H1 (cell line): ENCODE measurements at regions not wholly inside any gene's neighbourhood (a gene's known extent, or its start where the extent isn't known, plus 50 kb on each side); places are given as distances from the start of the nearest gene placed in this dataset.

Experiments
- CTCF ChIA-PET: fragments of 300-600 bp; sonication (Branson Sonifier 250); formaldehyde crosslinking; loops from one replicate; lab custom pipeline; 2021; ENCODE audit not compliant: partially characterized antibody; lab: Charles Lee
- POLR2A ChIA-PET: fragments of 300-600 bp; sonication (Branson Sonifier 250); formaldehyde crosslinking; loops from one replicate; lab custom pipeline; 2021; ENCODE audit warnings: inconsistent platforms; ENCODE audit not compliant: partially characterized antibody; lab: Charles Lee
- DNase-seq, 2 experiments: peaks; one replicate each; pipeline versions ENCODE4 v3.0.0 to v3.0.0-alpha.2; 2010 to 2022; ENCODE audit warnings: low spot score in 2 of 2, low read depth in 1 of 2, mixed read lengths in 1 of 2
- FAIRE-seq: peaks from 2 replicates; lab custom pipeline; 2011; peaks lifted over from hg19 to GRCh38; lab: Jason Lieb, UNC
- H2AFZ ChIP-seq: 2 replicates; pipeline ENCODE4 v1.8.1; 2012; ENCODE audit warnings: low read length, inconsistent platforms
- H2AK5ac ChIP-seq: 2 replicates; pipeline ENCODE4 v1.6.1; 2013; ENCODE audit warnings: low read depth, low read length
- H2BK120ac ChIP-seq: replicated peaks from 2 replicates; pipeline ENCODE3; 2013; ENCODE audit warnings: low read depth, low read length, inconsistent platforms
- H2BK12ac ChIP-seq: 2 replicates; pipeline ENCODE4 v1.6.1; 2013; ENCODE audit warnings: low read depth, low read length
- H2BK15ac ChIP-seq: 2 replicates; pipeline ENCODE4 v1.6.1; 2013; ENCODE audit warnings: low read length
- H2BK20ac ChIP-seq: 2 replicates; pipeline ENCODE4 v1.6.1; 2013; ENCODE audit warnings: low read length
- H2BK5ac ChIP-seq: 2 replicates; pipeline ENCODE4 v1.6.1; 2013; ENCODE audit warnings: low read depth, low read length
- H3K14ac ChIP-seq: 2 replicates; pipeline ENCODE4 v1.6.1; 2013; ENCODE audit warnings: inconsistent platforms; ENCODE audit not compliant: insufficient read length
- H3K18ac ChIP-seq: 2 replicates; pipeline ENCODE4 v1.6.1; 2013; ENCODE audit warnings: low read length; ENCODE audit errors: extremely low read depth
- H3K23ac ChIP-seq: 2 replicates; pipeline ENCODE4 v1.6.1; 2013; ENCODE audit warnings: inconsistent platforms; ENCODE audit not compliant: insufficient read length
- H3K23me2 ChIP-seq: 2 replicates; pipeline ENCODE4 v1.6.1; 2013; ENCODE audit warnings: low read depth, low read length
- H3K27ac ChIP-seq: 2 replicates; pipeline ENCODE4 v1.6.1; 2011; ENCODE audit warnings: low read depth, low read length, inconsistent platforms
- H3K27me3 ChIP-seq, 4 experiments: replicated peaks in 1 of 4; 1 replicate in 1 of 4; 2 replicates in 3 of 4; pipeline versions ENCODE4 v1.6.1 to v1.8.1; 2011 to 2013; ENCODE audit warnings: low read length in 3 of 4, mild to moderate bottlenecking in 3 of 4, inconsistent platforms in 2 of 4, mixed read lengths in 2 of 4, moderate library complexity in 1 of 4; ENCODE audit not compliant: control insufficient read depth in 3 of 4, insufficient read depth in 3 of 4; ENCODE audit errors: extremely low read depth in 1 of 4
- H3K36me3 ChIP-seq, 4 experiments: 2 replicates each; pipeline versions ENCODE4 v1.6.1 to v1.8.1; 2011 to 2013; ENCODE audit warnings: mild to moderate bottlenecking in 4 of 4, low read length in 3 of 4, moderate library complexity in 2 of 4, control low read depth in 1 of 4, inconsistent platforms in 1 of 4; ENCODE audit not compliant: insufficient read depth in 4 of 4, control insufficient read depth in 2 of 4
- H3K4ac ChIP-seq: replicated peaks from 2 replicates; pipeline ENCODE3; 2013; ENCODE audit warnings: low read length, low read depth, mixed read lengths, inconsistent platforms; ENCODE audit not compliant: insufficient read length
- H3K4me1 ChIP-seq, 4 experiments: replicated peaks in 1 of 4; 1 replicate in 1 of 4; 2 replicates in 3 of 4; pipeline versions ENCODE4 v1.6.1 to v1.8.1; 2011 to 2013; ENCODE audit warnings: low read length in 3 of 4, inconsistent platforms in 2 of 4, mixed read lengths in 1 of 4; ENCODE audit not compliant: insufficient read depth in 4 of 4, control insufficient read depth in 3 of 4
- H3K4me2 ChIP-seq, 2 experiments: 2 replicates each; pipeline versions ENCODE4 v1.6.1 to v1.8.1; 2011 to 2013; ENCODE audit warnings: low read depth in 2 of 2, low read length in 2 of 2, control low read depth in 1 of 2, inconsistent platforms in 1 of 2, mild to moderate bottlenecking in 1 of 2; ENCODE audit not compliant: insufficient read depth in 1 of 2
- H3K4me3 ChIP-seq, 4 experiments: fragments of 200-600, 300-600 bp in 1 of 4; sonication (generic), shearing (Covaris generic), sonication (Bioruptor Twin) in 1 of 4; 2 replicates each; pipeline versions ENCODE4 v1.5.1 to v1.8.1; 2011 to 2016; ENCODE audit warnings: low read length in 4 of 4, low read depth in 3 of 4, control low read depth in 2 of 4, inconsistent platforms in 2 of 4, mild to moderate bottlenecking in 2 of 4, mixed read lengths in 1 of 4, moderate library complexity in 1 of 4; ENCODE audit not compliant: insufficient read depth in 2 of 4; ENCODE audit errors: extremely low read depth in 1 of 4
- H3K56ac ChIP-seq: replicated peaks from 2 replicates; pipeline ENCODE3; 2013; ENCODE audit warnings: low read depth, mild to moderate bottlenecking, mixed read lengths, low read length, inconsistent platforms; ENCODE audit not compliant: insufficient read length
- H3K79me1 ChIP-seq: 2 replicates; pipeline ENCODE4 v1.6.1; 2013; ENCODE audit warnings: low read depth, low read length, control low read depth
- H3K79me2 ChIP-seq, 2 experiments: 2 replicates each; pipeline versions ENCODE4 v1.6.1 to v1.8.1; 2012 to 2013; ENCODE audit warnings: low read length in 2 of 2, mild to moderate bottlenecking in 2 of 2, inconsistent platforms in 1 of 2; ENCODE audit not compliant: insufficient read depth in 2 of 2, control insufficient read depth in 1 of 2
- H3K9ac ChIP-seq, 4 experiments: replicated peaks in 1 of 4; 1 replicate in 1 of 4; 2 replicates in 3 of 4; pipeline versions ENCODE4 v1.6.1 to v1.8.1; 2011 to 2013; ENCODE audit warnings: low read depth in 3 of 4, low read length in 3 of 4, control low read depth in 2 of 4, mild to moderate bottlenecking in 2 of 4, moderate library complexity in 2 of 4, inconsistent platforms in 1 of 4; ENCODE audit errors: extremely low read depth in 1 of 4
- H3K9me3 ChIP-seq, 2 experiments: 2 replicates each; pipeline versions ENCODE4 v1.6.1 to v1.8.1; 2012 to 2013; ENCODE audit warnings: mild to moderate bottlenecking in 2 of 2, moderate library complexity in 2 of 2, control low read depth in 1 of 2, inconsistent platforms in 1 of 2, low read depth in 1 of 2, low read length in 1 of 2, mixed read lengths in 1 of 2; ENCODE audit not compliant: insufficient read depth in 2 of 2
- H4K20me1 ChIP-seq, 2 experiments: replicated peaks in 1 of 2; 2 replicates each; pipeline versions ENCODE3 to v1.8.1; 2011 to 2013; ENCODE audit warnings: inconsistent platforms in 2 of 2, low read length in 2 of 2, mild to moderate bottlenecking in 1 of 2; ENCODE audit not compliant: insufficient read depth in 2 of 2, control insufficient read depth in 1 of 2
- H4K5ac ChIP-seq: 2 replicates; pipeline ENCODE4 v1.6.1; 2013; ENCODE audit warnings: low read length, low read depth, mixed read lengths, inconsistent platforms; ENCODE audit not compliant: insufficient read length
- H4K8ac ChIP-seq: 2 replicates; pipeline ENCODE4 v1.8.0; 2013; ENCODE audit warnings: mild to moderate bottlenecking, moderate library complexity, low read length, inconsistent platforms; ENCODE audit not compliant: insufficient read depth; ENCODE audit errors: extremely low read depth
- H4K91ac ChIP-seq: replicated peaks from 2 replicates; pipeline ENCODE3; 2013; ENCODE audit warnings: low read length, mixed read lengths, inconsistent platforms; ENCODE audit not compliant: insufficient read length
- ASH2L ChIP-seq: fragments of 200-600, 300-600 bp; sonication (generic); IDR thresholded peaks from one replicate; pipeline ENCODE4 v1.7.1; 2017; ENCODE audit warnings: low read length
- CEBPB ChIP-seq: IDR thresholded peaks from 2 replicates; pipeline ENCODE4 v1.6.1; 2012; ENCODE audit warnings: low read depth, low read length
- CHD2 ChIP-seq: IDR thresholded peaks from 2 replicates; pipeline ENCODE4 v1.6.1; 2012; ENCODE audit warnings: low read length, improper control_type of control experiment
- CREB1 ChIP-seq: IDR thresholded peaks from 2 replicates; pipeline ENCODE4 v1.6.1; 2012; ENCODE audit warnings: inconsistent platforms
- EP300 ChIP-seq, 2 experiments: IDR thresholded peaks; 1 replicate in 1 of 2; 2 replicates in 1 of 2; pipeline ENCODE4 v1.6.1; 2011 to 2012; ENCODE audit warnings: low read depth in 2 of 2, low read length in 2 of 2, mild to moderate bottlenecking in 2 of 2, borderline replicate concordance in 1 of 2, inconsistent platforms in 1 of 2, moderate library complexity in 1 of 2
- GTF2F1 ChIP-seq: IDR thresholded peaks from 2 replicates; pipeline ENCODE4 v1.6.1; 2012; ENCODE audit warnings: low read depth, low read length, improper control_type of control experiment, borderline replicate concordance
- HDAC2 ChIP-seq, 2 experiments: fragments of 300-600 bp in 1 of 2; sonication (generic) in 1 of 2; IDR thresholded peaks; 2 replicates each; pipeline ENCODE4 v1.6.1; 2011 to 2012; ENCODE audit warnings: low read depth in 2 of 2, low read length in 2 of 2, mild to moderate bottlenecking in 2 of 2, moderate library complexity in 2 of 2, borderline replicate concordance in 1 of 2, inconsistent platforms in 1 of 2
- JUND ChIP-seq: IDR thresholded peaks from 2 replicates; pipeline ENCODE4 v1.6.1; 2011; ENCODE audit warnings: mild to moderate bottlenecking, improper control_type of control experiment, low read length
- POLR2A ChIP-seq, 2 experiments: IDR thresholded peaks; 1 replicate in 1 of 2; 2 replicates in 1 of 2; pipeline ENCODE4 v1.6.1; 2011; ENCODE audit warnings: low read depth in 2 of 2, low read length in 2 of 2, mild to moderate bottlenecking in 2 of 2; ENCODE audit errors: control extremely low read depth in 1 of 2
- POU5F1 ChIP-seq: IDR thresholded peaks from 2 replicates; pipeline ENCODE4 v1.6.1; 2011; ENCODE audit warnings: low read depth, mild to moderate bottlenecking, low read length, moderate library complexity
- RAD21 ChIP-seq, 2 experiments: IDR thresholded peaks in 1 of 2; conservative IDR thresholded peaks in 1 of 2; 2 replicates each; pipeline ENCODE4 v1.6.1; 2011; ENCODE audit warnings: low read depth in 2 of 2, low read length in 2 of 2, improper control_type of control experiment in 1 of 2, inconsistent platforms in 1 of 2, mild to moderate bottlenecking in 1 of 2, moderate library complexity in 1 of 2
- TEAD4 ChIP-seq: IDR thresholded peaks from 2 replicates; pipeline ENCODE4 v1.6.1; 2012; ENCODE audit warnings: low read depth, low read length, inconsistent platforms, mixed read lengths
- WGBS, 2 experiments: shearing (Covaris generic) in 1 of 2; methylation state at CpG; one replicate each; pipeline versions ENCODE4 v1.1.6 to v1.1.7; 2013 to 2015; ENCODE audit warnings: low lambda C conversion rate in 2 of 2, mixed read lengths in 2 of 2, inconsistent platforms in 1 of 2, low coverage in 1 of 2, missing lambda C conversion rate in 1 of 2; ENCODE audit not compliant: insufficient replicate concordance in 2 of 2, insufficient coverage in 1 of 2, insufficient read length in 1 of 2; ENCODE audit errors: extremely low coverage in 1 of 2, missing lambda C conversion rate in 1 of 2; 5-methylcytosine and 5-hydroxymethylcytosine counted together

DNA sequence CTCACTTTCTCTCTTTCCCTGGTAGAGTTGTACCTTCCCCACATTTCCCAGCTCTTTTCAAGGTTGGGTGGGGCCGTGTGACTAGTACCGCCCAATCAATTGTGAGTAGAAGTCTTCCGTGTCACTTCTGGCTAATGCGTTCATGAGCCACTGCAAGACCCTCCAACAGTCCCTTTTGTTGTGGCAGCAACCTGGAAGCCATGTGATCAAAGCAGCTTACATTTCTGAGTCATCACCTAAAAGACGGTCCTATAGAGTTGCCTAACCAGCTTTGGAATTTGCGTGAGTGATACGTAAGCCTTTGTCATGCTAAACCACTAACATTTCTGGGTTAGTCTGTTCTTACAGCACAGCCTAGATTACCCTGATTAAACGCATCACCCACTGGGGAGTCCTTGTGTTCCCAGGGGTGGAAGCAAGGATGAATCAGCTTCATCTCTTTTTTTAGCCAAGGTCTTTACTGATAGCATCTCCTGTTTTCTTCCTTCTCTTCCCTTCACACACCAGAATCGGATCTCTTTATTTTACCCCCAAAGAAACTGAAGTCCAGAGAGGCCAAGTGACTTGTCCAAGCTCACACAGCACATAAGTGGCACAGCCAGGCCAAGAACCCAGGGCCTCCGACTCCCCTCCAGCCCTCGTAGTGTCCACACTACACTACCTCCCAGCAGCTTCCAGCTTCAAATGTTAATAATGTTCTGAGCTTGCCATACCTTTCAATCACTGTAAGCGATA lies 366.3 kb upstream of the XYLT1 start:
- CTCF ChIA-PET: interaction anchor here (0.7 to 1.8 kb wide), 4 partner anchors 9 to 292 kb away, joined by 3 to 4 read pairs (median 3); no protein-coding TSS in a partner anchor
- Histone ChIP-seq H3K9ac (no peak overlapping the region), H3K4ac (no peak overlapping the region), H3K14ac (no peak overlapping the region), H3K23me2 (no peaks in the 10 kb centered on the region; the same call in 1 of the 2 replicates), H2BK12ac (peak overlapping the region; percentile 88; the same call in 1 of the 2 replicates), H3K4me3 (peak overlapping the region in 1 of 4 experiments; percentile 12; a peak in 1 of 8 replicates), H3K36me3 (no peaks in the 10 kb centered on the region), H3K23ac (no peak overlapping the region), H3K4me2 (peak overlapping the region; percentile 5 to 29; a peak in 3 of 4 replicates), H3K4me1 (peaks cover 4 to 16% (median 11%) of the 10 kb centered on the region in 4 experiments; a peak in 6 of 7 replicates), H2AFZ (peak overlapping the region; percentile 37; the same call in 1 of the 2 replicates), H2AK5ac (no peak overlapping the region), H3K79me1 (no peaks in the 10 kb centered on the region), H3K27ac (peak overlapping the region; percentile 74), H2BK20ac (peak overlapping the region; percentile 64; the same call in 1 of the 2 replicates), H4K8ac (no peak overlapping the region), H4K20me1 (no peaks in the 10 kb centered on the region), H2BK5ac (peak overlapping the region; percentile 77; the same call in 1 of the 2 replicates), H3K27me3 (no peaks in the 10 kb centered on the region), H3K9me3 (no peaks in the 10 kb centered on the region), H4K5ac (no peak overlapping the region), H3K79me2 (no peaks in the 10 kb centered on the region), H3K18ac (peak overlapping the region; percentile 0), H3K56ac (no peak overlapping the region), H2BK15ac (no peak overlapping the region), H4K91ac (peak overlapping the region; percentile 19), H2BK120ac (no peak overlapping the region)
- FAIRE-seq: peak; percentile 88
- POLR2A ChIA-PET: interaction anchor here (1.0 to 1.5 kb wide), 5 partner anchors 10 to 363 kb away, joined by 3 to 7 read pairs (median 3); no protein-coding TSS in a partner anchor
- WGBS, 2 experiments: 37% methylated on average over 12 of the region's 12 CpGs; no CpG with 5 or more reads in 1 of the 2 experiments
- peak; percentile 57 to 67 for DNase-seq
- TF ChIP-seq CHD2: no peak
- TF ChIP-seq CEBPB: peak; percentile 91
- no peak for TF ChIP-seq GTF2F1
- peak in 1 of 2 experiments; percentile 86; a peak in 2 of 3 replicates for TF ChIP-seq EP300 (IDR thresholded peaks at IDR 0.05; ENCODE audit: borderline replicate concordance in 1 of 2, low read depth in 2 of 2, low read length in 2 of 2)
- TF ChIP-seq POLR2A (IDR thresholded peaks at IDR 0.05; ENCODE audit: control extremely low read depth in 1 of 2, low read depth in 2 of 2, low read length in 2 of 2): no peak; a peak in 1 of 3 replicates
- TF ChIP-seq POU5F1: peak; percentile 91
- TF ChIP-seq CREB1: peak; percentile 85
- 0 out of 4 replicates have a peak, but pooled peaks of 1 of the 2 experiments have one; percentile 40 for TF ChIP-seq HDAC2 (IDR thresholded peaks at IDR 0.05; ENCODE audit: borderline replicate concordance in 1 of 2, low read depth in 2 of 2, low read length in 2 of 2)
- peak in 1 of 2 experiments; percentile 11; a peak in 1 of 4 replicates for TF ChIP-seq RAD21 (IDR thresholded peaks at IDR 0.05 in 1 of 2, conservative IDR thresholded peaks at IDR 0.05 in 1 of 2; ENCODE audit: low read depth in 2 of 2, low read length in 2 of 2)
- peak; percentile 96 for TF ChIP-seq JUND
- peak; percentile 91 for TF ChIP-seq TEAD4
- peak; percentile 83 for TF ChIP-seq ASH2L
